Endothelial cell of umbilical vein (primary cell): ENCODE measurements at regions not wholly inside any gene's neighbourhood (a gene's known extent, or its start where the extent isn't known, plus 50 kb on each side); places are given as distances from the start of the nearest gene placed in this dataset.

Experiments
- CTCF ChIP-seq, 2 donors: IDR thresholded peaks; 1 replicate in 1 of 2; 2 replicates in 1 of 2; pipeline ENCODE4 v1.5.1; 2011; ENCODE audit warnings: low read length in 2 of 2, mild to moderate bottlenecking in 2 of 2, moderate library complexity in 2 of 2, control low read depth in 1 of 2, inconsistent platforms in 1 of 2, low read depth in 1 of 2; ENCODE audit not compliant: insufficient read depth in 1 of 2; ENCODE audit errors: extremely low read depth in 1 of 2
- EZH2 ChIP-seq: IDR thresholded peaks from 2 replicates; pipeline ENCODE4 v1.6.1; 2012; ENCODE audit warnings: borderline replicate concordance, low read depth, mild to moderate bottlenecking, moderate library complexity, low read length, inconsistent platforms; ENCODE audit not compliant: severe bottlenecking
- GATA2 ChIP-seq: IDR thresholded peaks from 2 replicates; pipeline ENCODE4 v1.7.0; 2011; ENCODE audit warnings: low read depth, mild to moderate bottlenecking, moderate library complexity, mixed read lengths, low read length; ENCODE audit not compliant: insufficient read length, insufficient read depth
- JUN ChIP-seq: IDR thresholded peaks from 2 replicates; pipeline ENCODE4 v1.6.1; 2011; ENCODE audit warnings: borderline replicate concordance, low read depth; ENCODE audit not compliant: insufficient read length, insufficient read depth
- MAX ChIP-seq: IDR thresholded peaks from 2 replicates; pipeline ENCODE4 v1.6.1; 2011; ENCODE audit not compliant: insufficient read depth, insufficient read length
- MYC ChIP-seq: IDR thresholded peaks from one replicate; pipeline ENCODE4 v1.6.1; 2011; ENCODE audit warnings: mild to moderate bottlenecking, low read depth, low read length
- POLR2A ChIP-seq: IDR thresholded peaks from 2 replicates; pipeline ENCODE4 v1.6.1; 2012; ENCODE audit warnings: low read depth, mild to moderate bottlenecking, control low read depth, low read length
- POLR2AphosphoS5 ChIP-seq: IDR thresholded peaks from 2 replicates; pipeline ENCODE4 v1.6.1; 2012; ENCODE audit warnings: low read depth, mild to moderate bottlenecking, control low read depth, low read length, moderate library complexity; ENCODE audit not compliant: insufficient read depth

GRCh38 chr3:152196782-152197181 is 71.9 kb upstream of the MBNL1 start:
- no peak for TF ChIP-seq EZH2
- no peak for TF ChIP-seq CTCF (IDR thresholded peaks at IDR 0.05; ENCODE audit: extremely low read depth in 1 of 2, insufficient read depth in 1 of 2, low read depth in 1 of 2, low read length in 2 of 2)
- no peak for TF ChIP-seq POLR2AphosphoS5
- TF ChIP-seq POLR2A, result no peak
- TF ChIP-seq MAX, result no peak
- TF ChIP-seq GATA2, result no peak
- TF ChIP-seq JUN, result no peak
- TF ChIP-seq MYC, result no peak
